Glomerular endothelial cell (primary cell): ENCODE measurements at regions not wholly inside any gene's neighbourhood (a gene's known extent, or its start where the extent isn't known, plus 50 kb on each side); places are given as distances from the start of the nearest gene placed in this dataset.

Source experiments
- DNase-seq: peaks from one replicate; pipeline ENCODE4 v3.0.0-alpha.2; 2011; ENCODE audit warnings: low read depth, low spot score; ENCODE audit errors: extremely low read depth

- DNase-seq = no peak
Observed at GRCh38 chr13:111551204-111551820, 230.9 kb downstream of the TEX29 start.

- no peak for DNase-seq
Observed at GRCh38 chr13:111552891-111553655, 232.6 kb downstream of the TEX29 start.

GRCh38 chr13:111554539-111555267 is 234.3 kb downstream of the TEX29 start:
- DNase-seq = no peak

GRCh38 chr13:111555268-111555808 is 234.9 kb downstream of the TEX29 start:
- DNase-seq = no peak

GRCh38 chr13:111555903-111556302 is 235.5 kb downstream of the TEX29 start:
- no peak for DNase-seq

- DNase-seq = no peak
Observed at GRCh38 chr13:111556496-111556895, 236.1 kb downstream of the TEX29 start.

GRCh38 chr13:111557921-111558699 is 237.7 kb downstream of the TEX29 start:
- DNase-seq = no peak

- no peak for DNase-seq
Observed at GRCh38 chr13:111558700-111559088, 238.3 kb downstream of the TEX29 start.

- no peak for DNase-seq
Observed at GRCh38 chr13:111559612-111560403, 239.4 kb downstream of the TEX29 start.

- no peak for DNase-seq
Observed at GRCh38 chr13:111561091-111561781, 240.8 kb downstream of the TEX29 start.

- DNase-seq = no peak
Observed at GRCh38 chr13:111562716-111563115, 242.3 kb downstream of the TEX29 start.

- no peak for DNase-seq
Observed at GRCh38 chr13:111564606-111565005, 244.2 kb downstream of the TEX29 start.

GRCh38 chr13:111565400-111565799 is 245.0 kb downstream of the TEX29 start:
- no peak for DNase-seq

- no peak for DNase-seq
Observed at GRCh38 chr13:111566567-111566966, 246.1 kb downstream of the TEX29 start.

- no peak for DNase-seq
Observed at GRCh38 chr13:111567637-111568036, 247.2 kb downstream of the TEX29 start.

GRCh38 chr13:111568290-111568689 is 247.8 kb downstream of the TEX29 start:
- DNase-seq = no peak

- no peak for DNase-seq
Observed at GRCh38 chr13:111570911-111571310, 250.5 kb downstream of the TEX29 start.

- DNase-seq = no peak
Observed at GRCh38 chr13:111572956-111573761, 252.7 kb downstream of the TEX29 start.

- DNase-seq = no peak
Observed at GRCh38 chr13:111573801-111574200, 253.4 kb downstream of the TEX29 start.
